CD4-positive, alpha-beta T cell (primary cell): ENCODE measurements at regions not wholly inside any gene's neighbourhood (a gene's known extent, or its start where the extent isn't known, plus 50 kb on each side); places are given as distances from the start of the nearest gene placed in this dataset.

ENCODE experiments used
- ATAC-seq: fragments of 200-7000 bp; cut with Tn5 transposase; one replicate; pipeline ENCODE4 v1.10.0; 2022; ENCODE audit warnings: mild to moderate bottlenecking; ENCODE audit not compliant: poor library complexity
- CTCF ChIA-PET: fragments of 350-600 bp; sonication (Branson Sonifier 250); formaldehyde crosslinking; loops from one replicate; lab custom pipeline; 2021; ENCODE audit warnings: antibody characterized with exemption, inconsistent platforms; lab: Charles Lee
- POLR2A ChIA-PET: fragments of 350-600 bp; sonication (Branson Sonifier 250); formaldehyde crosslinking; loops from one replicate; lab custom pipeline; 2021; ENCODE audit warnings: antibody characterized with exemption, inconsistent platforms; lab: Charles Lee
- DNase-seq, 14 experiments: peaks; one replicate each; pipeline ENCODE4 v3.0.0-alpha.2; 2013 to 2020; ENCODE audit warnings: mixed read lengths in 2 of 14
- H3K27ac ChIP-seq, 2 donors: one replicate each; pipeline versions ENCODE4 v1.5.1 to v1.7.0; 2013; ENCODE audit warnings: low read length in 2 of 2, low read depth in 1 of 2, mild to moderate bottlenecking in 1 of 2
- H3K27me3 ChIP-seq, 2 experiments: 1 replicate in 1 of 2; 2 replicates in 1 of 2; pipeline versions ENCODE4 v1.6.1 to v1.7.0; 2013; ENCODE audit warnings: low read length in 2 of 2, control low read depth in 1 of 2, mild to moderate bottlenecking in 1 of 2, moderate library complexity in 1 of 2; ENCODE audit not compliant: insufficient read depth in 2 of 2, control insufficient read depth in 1 of 2
- H3K36me3 ChIP-seq: one replicate; pipeline ENCODE4 v1.6.1; 2013; ENCODE audit warnings: low read length, control low read depth; ENCODE audit not compliant: insufficient read depth
- H3K4me1 ChIP-seq: one replicate; pipeline ENCODE4 v1.6.1; 2013; ENCODE audit warnings: low read length, control low read depth; ENCODE audit not compliant: insufficient read depth
- H3K4me3 ChIP-seq: one replicate; pipeline ENCODE4 v1.5.1; 2013; ENCODE audit warnings: mild to moderate bottlenecking, low read length, moderate library complexity
- H3K9me3 ChIP-seq, 2 experiments: 1 replicate in 1 of 2; 2 replicates in 1 of 2; pipeline versions ENCODE4 v1.6.1 to v1.7.0; 2013; ENCODE audit warnings: low read length in 2 of 2, mild to moderate bottlenecking in 2 of 2, control low read depth in 1 of 2, moderate library complexity in 1 of 2; ENCODE audit not compliant: control insufficient read depth in 1 of 2, insufficient read depth in 1 of 2
- H3K27ac Mint-ChIP-seq: one replicate; pipeline ENCODE4 v1.8.0; 2020; ENCODE audit warnings: mixed read lengths
- H3K27me3 Mint-ChIP-seq: one replicate; pipeline ENCODE4 v1.8.0; 2021; ENCODE audit warnings: mixed read lengths
- H3K36me3 Mint-ChIP-seq: one replicate; pipeline ENCODE4 v1.8.0; 2021; ENCODE audit warnings: low read depth, mixed read lengths
- H3K4me1 Mint-ChIP-seq: one replicate; pipeline ENCODE4 v1.8.0; 2021; ENCODE audit warnings: low read depth, mixed read lengths
- H3K4me3 Mint-ChIP-seq: one replicate; pipeline ENCODE4 v1.8.0; 2020; ENCODE audit warnings: mild to moderate bottlenecking, mixed read lengths
- H3K9me3 Mint-ChIP-seq: one replicate; pipeline ENCODE4 v1.8.0; 2020; ENCODE audit warnings: mixed read lengths
- intact Hi-C, 2 experiments: fragments of 100-400 bp; cut with DNase I in 1 of 2; cut with micrococcal nuclease in 1 of 2; formaldehyde crosslinking; loops; one replicate each; pipeline versions ENCODE4 v1.15.1 to v1.9.0; 2023 to 2025; cut with DNase I, micrococcal nuclease
- TF ChIP-seq, protein P1 (sequence below): fragments of 200-600 bp; IDR thresholded peaks from one replicate; pipeline ENCODE4 v1.8.0; 2022; ENCODE audit warnings: antibody characterized with exemption, mild to moderate bottlenecking

DNA sequence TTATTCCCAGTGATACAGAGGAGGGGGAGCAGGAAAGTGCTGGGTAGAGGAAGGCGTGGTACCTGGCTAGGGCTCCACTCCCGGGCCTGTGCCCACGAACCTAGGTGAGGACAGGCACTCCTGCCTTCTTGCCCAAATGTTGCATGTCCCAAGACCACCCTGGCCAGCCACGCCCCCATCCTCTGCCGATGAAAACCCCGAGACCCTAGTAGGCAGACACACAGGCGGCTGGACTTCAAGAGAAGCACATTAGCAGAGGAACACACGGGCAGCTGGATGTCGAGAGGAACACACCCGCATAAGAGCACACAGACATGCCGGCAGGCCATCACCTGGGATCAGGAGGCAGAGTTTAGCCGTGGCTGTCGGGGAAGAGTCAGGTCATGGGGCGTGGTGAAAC lies 1386.5 kb upstream of the GOT2 start:
- Mint-ChIP-seq H3K4me3 (no peak overlapping the region), H3K9me3 (peaks cover 7% of the 10 kb centered on the region), H3K36me3 (no peaks in the 10 kb centered on the region), H3K4me1 (no peaks in the 10 kb centered on the region), H3K27me3 (no peaks in the 10 kb centered on the region), H3K27ac (no peak overlapping the region)
- H3K9me3 ChIP-seq = peaks cover 0 to 27% of the 10 kb centered on the region in 2 experiments
- ChIA-PET POLR2A (no interaction called here), CTCF (no interaction called here)
- H3K4me3 ChIP-seq = no peak overlapping the region
- DNase-seq (no peak), ATAC-seq (no peak)
- intact Hi-C loops = no loop called here
- TF ChIP-seq, protein P1, sequence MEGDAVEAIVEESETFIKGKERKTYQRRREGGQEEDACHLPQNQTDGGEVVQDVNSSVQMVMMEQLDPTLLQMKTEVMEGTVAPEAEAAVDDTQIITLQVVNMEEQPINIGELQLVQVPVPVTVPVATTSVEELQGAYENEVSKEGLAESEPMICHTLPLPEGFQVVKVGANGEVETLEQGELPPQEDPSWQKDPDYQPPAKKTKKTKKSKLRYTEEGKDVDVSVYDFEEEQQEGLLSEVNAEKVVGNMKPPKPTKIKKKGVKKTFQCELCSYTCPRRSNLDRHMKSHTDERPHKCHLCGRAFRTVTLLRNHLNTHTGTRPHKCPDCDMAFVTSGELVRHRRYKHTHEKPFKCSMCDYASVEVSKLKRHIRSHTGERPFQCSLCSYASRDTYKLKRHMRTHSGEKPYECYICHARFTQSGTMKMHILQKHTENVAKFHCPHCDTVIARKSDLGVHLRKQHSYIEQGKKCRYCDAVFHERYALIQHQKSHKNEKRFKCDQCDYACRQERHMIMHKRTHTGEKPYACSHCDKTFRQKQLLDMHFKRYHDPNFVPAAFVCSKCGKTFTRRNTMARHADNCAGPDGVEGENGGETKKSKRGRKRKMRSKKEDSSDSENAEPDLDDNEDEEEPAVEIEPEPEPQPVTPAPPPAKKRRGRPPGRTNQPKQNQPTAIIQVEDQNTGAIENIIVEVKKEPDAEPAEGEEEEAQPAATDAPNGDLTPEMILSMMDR = no peak
- no peaks in the 10 kb centered on the region for H3K36me3 ChIP-seq
- H3K4me1 ChIP-seq = no peaks in the 10 kb centered on the region
- no peaks in the 10 kb centered on the region for H3K27me3 ChIP-seq
- no peak overlapping the region for H3K27ac ChIP-seq

GRCh38 chr16:60110531-60110930 lies 1376.4 kb upstream of the GOT2 start:
- TF ChIP-seq, protein P1 = no peak
- no peak for DNase-seq
- H3K36me3 Mint-ChIP-seq = no peaks in the 10 kb centered on the region
- H3K36me3 ChIP-seq = no peaks in the 10 kb centered on the region
- H3K4me3 Mint-ChIP-seq = no peak overlapping the region
- H3K27ac Mint-ChIP-seq = no peak overlapping the region
- no peak overlapping the region for H3K4me3 ChIP-seq
- no peaks in the 10 kb centered on the region for H3K27me3 Mint-ChIP-seq
- ATAC-seq = no peak
- H3K9me3 ChIP-seq = peaks cover 0 to 7% of the 10 kb centered on the region in 2 experiments
- intact Hi-C loops = no loop called here
- CTCF ChIA-PET = no interaction called here
- no peaks in the 10 kb centered on the region for H3K4me1 Mint-ChIP-seq
- no peaks in the 10 kb centered on the region for H3K4me1 ChIP-seq
- H3K27ac ChIP-seq = no peak overlapping the region
- POLR2A ChIA-PET = no interaction called here
- peaks cover 5% of the 10 kb centered on the region for H3K9me3 Mint-ChIP-seq
- H3K27me3 ChIP-seq = no peaks in the 10 kb centered on the region

- ATAC-seq = no peak
- no peaks in the 10 kb centered on the region for H3K4me1 ChIP-seq
- intact Hi-C loops = no loop called here
- H3K27me3 Mint-ChIP-seq = no peaks in the 10 kb centered on the region
- no peak overlapping the region for H3K27ac Mint-ChIP-seq
- ChIA-PET CTCF (no interaction called here), POLR2A (no interaction called here)
- no peak overlapping the region for H3K4me3 ChIP-seq
- DNase-seq = no peak
- H3K27ac ChIP-seq = no peak overlapping the region
- no peaks in the 10 kb centered on the region for H3K27me3 ChIP-seq
- TF ChIP-seq, protein P1 = no peak
- H3K36me3 Mint-ChIP-seq = no peaks in the 10 kb centered on the region
- no peak overlapping the region for H3K4me3 Mint-ChIP-seq
- peaks cover 5% of the 10 kb centered on the region for H3K9me3 Mint-ChIP-seq
- peaks cover 0 to 7% of the 10 kb centered on the region in 2 experiments for H3K9me3 ChIP-seq
- H3K36me3 ChIP-seq = no peaks in the 10 kb centered on the region
- no peaks in the 10 kb centered on the region for H3K4me1 Mint-ChIP-seq
These were observed 1373.8 kb upstream of the GOT2 start for GRCh38 chr16:60107871-60108270.
